ENCODE measurements at regions not wholly inside any gene's neighbourhood (a gene's known extent, or its start where the extent isn't known, plus 50 kb on each side); places are given as distances from the start of the nearest gene placed in this dataset.

DNA sequence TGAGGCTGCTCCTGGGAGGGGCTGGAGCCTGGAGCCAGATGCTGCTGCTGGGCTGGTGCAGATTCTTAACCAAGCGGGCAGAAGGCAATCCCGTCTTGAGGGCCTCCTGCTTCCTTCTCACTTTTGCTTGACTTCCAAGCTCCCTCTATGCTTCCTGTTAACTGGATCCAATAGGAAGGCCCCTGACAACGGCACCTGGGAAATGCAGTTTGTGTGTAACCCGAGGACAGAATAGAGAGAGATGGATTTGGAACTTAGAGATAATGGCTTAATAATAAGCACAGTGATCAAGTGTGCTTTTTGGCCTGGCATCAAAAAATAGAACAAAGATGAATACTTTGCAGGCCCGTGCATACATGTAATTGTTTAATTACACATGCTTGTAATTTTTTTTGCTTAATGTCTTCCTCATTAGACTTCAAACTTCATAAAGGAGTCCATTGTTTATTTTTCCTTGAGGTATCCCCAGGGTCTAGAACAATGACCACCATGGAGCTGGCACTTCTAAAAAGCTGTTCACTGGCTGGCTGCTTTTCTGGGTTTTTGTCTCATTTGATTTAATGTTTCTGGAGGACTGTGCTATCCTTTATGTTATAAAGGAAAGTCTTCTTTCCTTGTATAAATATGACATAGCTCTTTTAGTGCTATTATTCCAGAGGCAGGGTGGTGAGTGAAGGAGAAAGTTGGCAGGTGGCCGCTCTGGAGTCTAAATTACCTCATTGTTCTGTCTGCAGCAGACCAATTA is 63.3 kb upstream of the MITF start:
- Histone ChIP-seq H3K27me3 (ENCODE audit: control insufficient read depth, insufficient read depth, low read length) (peaks cover 12% of the 10 kb centered on the region), H3K27ac (ENCODE audit: low read depth, low read length) (no peak overlapping the region), H3K9me3 (ENCODE audit: control insufficient read depth, insufficient read depth, low read length) (no peaks in the 10 kb centered on the region; the same call in 1 of the 2 replicates), H3K4me3 (ENCODE audit: low read depth, low read length) (no peak overlapping the region)
- TF ChIP-seq CTCF (IDR thresholded peaks at IDR 0.05; ENCODE audit: low read depth, low read length), result no peak
- POLR2A ChIA-PET, result no interaction called here
- no peak for DNase-seq (ENCODE audit: low read depth, low spot score)
- CTCF ChIA-PET, result interaction anchor here (0.6 to 3.9 kb wide), 4 partner anchors 117 to 515 kb away, joined by 3 to 19 read pairs (median 6); no protein-coding TSS in a partner anchor

GRCh38 chr3:69674752-69675151 is 64.5 kb upstream of the MITF start:
- TF ChIP-seq CTCF (IDR thresholded peaks at IDR 0.05; ENCODE audit: low read depth, low read length), result no peak
- H3K9me3 ChIP-seq (ENCODE audit: control insufficient read depth, insufficient read depth, low read length), result no peaks in the 10 kb centered on the region; the same call in 1 of the 2 replicates
- no peak for DNase-seq (ENCODE audit: low read depth, low spot score)
- H3K27me3 ChIP-seq (ENCODE audit: control insufficient read depth, insufficient read depth, low read length), result peaks cover 10% of the 10 kb centered on the region
- no peak overlapping the region for H3K4me3 ChIP-seq (ENCODE audit: low read depth, low read length)
- ChIA-PET POLR2A (no interaction called here), CTCF (interaction anchor here (1.1 to 3.9 kb wide), 2 partner anchors 514 to 554 kb away, joined by 3 to 19 read pairs; no protein-coding TSS in a partner anchor)
- no peak overlapping the region for H3K27ac ChIP-seq (ENCODE audit: low read depth, low read length)

DNA sequence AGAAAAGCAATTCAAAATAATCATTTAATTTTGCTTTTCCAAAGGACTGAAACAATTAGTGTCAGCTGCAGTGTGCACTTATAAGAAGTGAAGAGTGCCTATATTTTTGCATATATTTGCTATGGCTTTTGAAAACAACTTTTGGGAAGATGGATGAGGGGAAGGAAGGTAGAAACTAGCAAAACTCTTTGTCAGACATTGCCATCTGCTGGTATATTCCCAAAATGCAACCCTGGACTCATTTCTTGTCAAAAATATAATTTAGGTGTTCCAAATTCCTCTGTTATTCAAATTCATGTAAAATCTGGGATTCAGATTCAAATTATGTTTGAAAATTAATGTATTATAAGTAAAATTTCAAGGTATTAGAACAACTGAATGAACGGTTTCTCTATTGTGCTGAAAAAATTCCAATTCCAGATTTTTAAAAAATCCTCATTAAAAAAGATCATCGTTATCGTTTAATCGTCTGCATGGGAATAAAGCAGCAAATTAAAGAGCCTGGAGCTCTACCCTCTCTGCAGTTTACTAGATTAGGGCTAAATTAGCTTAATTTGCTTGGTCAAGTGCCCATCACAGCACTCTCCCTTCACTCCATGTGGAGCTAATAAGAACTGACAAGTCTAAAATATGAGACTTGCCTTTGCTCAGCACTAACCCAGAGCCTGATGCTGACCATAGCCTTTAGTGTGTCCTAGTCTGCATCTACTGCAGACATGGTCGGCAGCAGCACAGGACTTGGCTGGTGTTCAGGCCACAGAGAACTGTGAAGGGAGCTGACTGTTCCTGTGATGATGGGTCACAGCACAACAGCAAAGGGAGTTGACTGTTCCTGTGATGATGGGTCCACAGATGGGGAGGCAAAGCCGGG is 67.9 kb upstream of the MITF start:
- ChIA-PET POLR2A (no interaction called here), CTCF (interaction anchor here (0.5 to 2.7 kb wide), 25 partner anchors 9 to 576 kb away, joined by 3 to 39 read pairs (median 3); no protein-coding TSS in a partner anchor)
- H3K4me3 ChIP-seq (ENCODE audit: low read depth, low read length), result no peak overlapping the region
- H3K27me3 ChIP-seq (ENCODE audit: control insufficient read depth, insufficient read depth, low read length), result peaks cover 10% of the 10 kb centered on the region
- peak; percentile 76 for TF ChIP-seq CTCF (IDR thresholded peaks at IDR 0.05; ENCODE audit: low read depth, low read length)
- DNase-seq (ENCODE audit: low read depth, low spot score), result no peak
- no peak overlapping the region for H3K27ac ChIP-seq (ENCODE audit: low read depth, low read length)
- no peaks in the 10 kb centered on the region for H3K9me3 ChIP-seq (ENCODE audit: control insufficient read depth, insufficient read depth, low read length)

DNA sequence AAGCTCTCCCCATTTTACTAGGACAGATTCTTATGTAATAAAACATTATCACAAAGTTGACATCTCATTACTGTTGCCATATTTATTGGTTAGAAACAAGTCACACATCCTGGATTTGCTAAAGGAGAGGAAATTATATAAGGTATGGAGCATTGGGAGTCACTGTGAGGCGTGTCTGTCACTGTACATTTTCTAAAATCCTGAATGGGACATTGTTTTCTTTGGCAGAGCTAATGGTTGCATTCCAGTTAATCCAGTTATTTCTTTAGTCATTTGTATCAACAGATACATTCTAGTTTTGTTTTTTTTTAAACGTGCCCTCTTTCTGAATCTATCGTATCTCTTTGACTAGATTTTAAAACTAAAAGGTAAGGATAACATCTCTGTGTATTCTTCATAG is 70.2 kb upstream of the MITF start:
- CTCF ChIA-PET, result interaction anchor here (0.6 to 1.3 kb wide), 4 partner anchors 363 to 550 kb away, joined by 3 to 10 read pairs (median 4); no protein-coding TSS in a partner anchor

More for the DNA sequence above, 70.2 kb upstream of the MITF start:
- Histone ChIP-seq H3K4me3 (ENCODE audit: low read depth, low read length) (no peak overlapping the region), H3K27me3 (ENCODE audit: control insufficient read depth, insufficient read depth, low read length) (peaks cover 3% of the 10 kb centered on the region), H3K27ac (ENCODE audit: low read depth, low read length) (no peak overlapping the region), H3K9me3 (ENCODE audit: control insufficient read depth, insufficient read depth, low read length) (no peaks in the 10 kb centered on the region)
- DNase-seq (ENCODE audit: low read depth, low spot score), result no peak
- POLR2A ChIA-PET, result no interaction called here
- TF ChIP-seq CTCF (IDR thresholded peaks at IDR 0.05; ENCODE audit: low read depth, low read length), result no peak

All from AG04450 (cell line).